MM.1S (cell line): ENCODE measurements at regions not wholly inside any gene's neighbourhood (a gene's known extent, or its start where the extent isn't known, plus 50 kb on each side); places are given as distances from the start of the nearest gene placed in this dataset.

ENCODE experiments used
- CTCF ChIP-seq: fragments of 300-600 bp; sonication (generic); IDR thresholded peaks from 2 replicates; pipeline ENCODE4 v1.5.1; 2016; ENCODE audit warnings: antibody characterized with exemption, low read length, mixed read lengths
- EZH2 ChIP-seq: fragments of 300-600 bp; sonication (generic); optimal IDR thresholded peaks from 2 replicates; pipeline ENCODE3; 2017; ENCODE audit warnings: low read depth, mild to moderate bottlenecking, antibody characterized with exemption, low read length, mixed read lengths

GRCh38 chr4:19496756-19497155 is 754.9 kb upstream of the SLIT2 start:
- no peak for TF ChIP-seq CTCF
- TF ChIP-seq EZH2 = no peak
